ENCODE measurements at regions not wholly inside any gene's neighbourhood (a gene's known extent, or its start where the extent isn't known, plus 50 kb on each side); places are given as distances from the start of the nearest gene placed in this dataset.

- TF ChIP-seq CTCF (conservative IDR thresholded peaks at IDR 0.05; ENCODE audit: low read length), result no peak
- no peak overlapping the region for H3K4me3 ChIP-seq (ENCODE audit: low read length)
- no peak for DNase-seq (ENCODE audit: low read depth)
Measured at GRCh38 chr2:64777841-64778240, 124.1 kb upstream of the SERTAD2 start.

- DNase-seq (ENCODE audit: low read depth), result peak; percentile 89
- no peak overlapping the region for H3K4me3 ChIP-seq (ENCODE audit: low read length)
- no peak for TF ChIP-seq CTCF (conservative IDR thresholded peaks at IDR 0.05; ENCODE audit: low read length)
Measured at GRCh38 chr2:64779117-64779690, 125.5 kb upstream of the SERTAD2 start.

- no peak for DNase-seq (ENCODE audit: low read depth)
- TF ChIP-seq CTCF (conservative IDR thresholded peaks at IDR 0.05; ENCODE audit: low read length), result no peak
- no peak overlapping the region for H3K4me3 ChIP-seq (ENCODE audit: low read length)
Measured at GRCh38 chr2:64780041-64780440, 126.3 kb upstream of the SERTAD2 start.

- H3K4me3 ChIP-seq (ENCODE audit: low read length), result no peak overlapping the region
- TF ChIP-seq CTCF (conservative IDR thresholded peaks at IDR 0.05; ENCODE audit: low read length), result no peak
- DNase-seq (ENCODE audit: low read depth), result peak; percentile 57
Measured at GRCh38 chr2:64781711-64782390, 128.1 kb upstream of the SERTAD2 start.

GRCh38 chr2:64784168-64785061, 130.7 kb upstream of the SERTAD2 start:
- DNase-seq (ENCODE audit: low read depth), result no peak
- H3K4me3 ChIP-seq (ENCODE audit: low read length), result no peak overlapping the region
- TF ChIP-seq CTCF (conservative IDR thresholded peaks at IDR 0.05; ENCODE audit: low read length), result no peak

GRCh38 chr2:64785245-64785644, 131.5 kb upstream of the SERTAD2 start:
- no peak overlapping the region for H3K4me3 ChIP-seq (ENCODE audit: low read length)
- TF ChIP-seq CTCF (conservative IDR thresholded peaks at IDR 0.05; ENCODE audit: low read length), result no peak
- no peak for DNase-seq (ENCODE audit: low read depth)

All from AG10803 (cell line).